AG10803 (cell line): ENCODE measurements at regions not wholly inside any gene's neighbourhood (a gene's known extent, or its start where the extent isn't known, plus 50 kb on each side); places are given as distances from the start of the nearest gene placed in this dataset.

Experiments used
- DNase-seq: peaks from one replicate; pipeline ENCODE4 v3.0.0; 2010; ENCODE audit warnings: low read depth
- H3K4me3 ChIP-seq: 2 replicates; pipeline ENCODE4 v1.5.1; 2011; ENCODE audit warnings: mild to moderate bottlenecking, low read length, control low read depth
- CTCF ChIP-seq: conservative IDR thresholded peaks from 2 replicates; pipeline ENCODE4 v1.5.1; 2011; ENCODE audit warnings: mild to moderate bottlenecking, low read length, control low read depth, inconsistent platforms

- no peak overlapping the region for H3K4me3 ChIP-seq
- no peak for TF ChIP-seq CTCF
- no peak for DNase-seq
These were observed 152.5 kb downstream of the IBTK start for GRCh38 chr6:82095091-82095490.

DNA sequence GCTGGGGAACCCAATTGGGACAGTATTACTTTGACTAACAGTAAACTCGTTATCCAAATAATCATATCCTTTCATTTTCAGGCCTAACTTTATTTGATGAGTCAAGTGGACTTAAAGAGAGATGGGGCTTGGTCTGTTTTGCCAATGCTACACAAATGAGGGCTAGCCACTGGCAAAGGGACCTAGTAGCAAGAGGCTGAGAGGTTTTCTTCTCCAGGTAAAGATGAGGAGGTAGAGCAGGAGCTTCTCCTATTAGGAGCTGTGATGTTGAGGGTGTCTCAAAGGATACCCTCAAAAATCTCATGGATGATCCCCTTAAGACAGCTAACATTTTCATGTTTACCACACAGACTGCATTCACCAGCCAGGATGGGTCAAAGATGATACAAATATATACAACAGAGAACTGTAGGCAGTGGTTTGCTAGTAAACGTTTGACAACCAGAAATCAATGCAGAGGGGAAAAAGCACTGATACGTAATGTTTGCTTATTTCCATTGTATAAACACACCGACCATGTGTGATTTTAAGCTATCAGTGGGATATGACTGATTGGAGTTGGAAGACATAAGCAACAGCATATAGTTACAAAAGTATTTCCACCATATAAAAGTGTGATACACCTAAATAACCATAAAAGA is 153.3 kb downstream of the IBTK start:
- no peak for DNase-seq
- TF ChIP-seq CTCF = no peak
- H3K4me3 ChIP-seq = no peak overlapping the region

DNA sequence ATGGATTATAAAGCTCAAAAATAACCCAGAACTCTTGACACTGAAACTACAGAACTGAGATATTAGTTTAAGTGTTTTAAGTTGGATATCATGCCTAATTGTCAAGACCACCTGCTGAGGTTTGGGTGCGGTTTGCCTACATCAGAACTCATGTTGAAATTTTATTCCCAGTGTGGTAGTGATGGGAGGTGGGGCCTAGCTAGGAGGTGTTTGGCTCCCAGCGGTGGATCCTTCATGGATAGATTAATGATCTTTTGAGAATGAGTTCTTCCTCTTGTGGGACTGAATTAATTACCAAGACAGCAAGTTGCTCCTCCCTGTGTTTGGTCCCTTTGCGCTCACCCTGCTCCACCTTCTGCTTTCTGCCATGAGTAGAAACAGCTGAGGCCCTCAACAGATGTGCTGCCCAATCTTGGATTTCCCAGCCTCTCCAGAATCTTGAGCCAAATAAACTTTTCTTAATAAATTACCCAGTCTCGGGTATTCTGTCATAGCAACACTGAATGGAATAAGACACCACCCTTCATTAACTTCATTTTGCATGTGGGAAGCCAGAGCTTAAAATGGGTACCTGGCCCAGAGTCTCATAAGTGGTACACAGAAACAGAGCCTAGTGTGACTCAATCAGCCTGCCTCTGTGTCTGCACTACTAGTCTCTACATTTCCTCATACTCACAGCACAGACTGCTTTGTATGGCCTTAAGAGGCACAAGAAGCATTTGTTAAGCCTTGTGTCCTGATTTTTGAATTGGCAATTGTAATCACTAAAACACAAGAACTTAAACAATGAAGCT is 158.4 kb downstream of the IBTK start:
- peak; percentile 30 for DNase-seq
- TF ChIP-seq CTCF = no peak
- no peak overlapping the region for H3K4me3 ChIP-seq

DNA sequence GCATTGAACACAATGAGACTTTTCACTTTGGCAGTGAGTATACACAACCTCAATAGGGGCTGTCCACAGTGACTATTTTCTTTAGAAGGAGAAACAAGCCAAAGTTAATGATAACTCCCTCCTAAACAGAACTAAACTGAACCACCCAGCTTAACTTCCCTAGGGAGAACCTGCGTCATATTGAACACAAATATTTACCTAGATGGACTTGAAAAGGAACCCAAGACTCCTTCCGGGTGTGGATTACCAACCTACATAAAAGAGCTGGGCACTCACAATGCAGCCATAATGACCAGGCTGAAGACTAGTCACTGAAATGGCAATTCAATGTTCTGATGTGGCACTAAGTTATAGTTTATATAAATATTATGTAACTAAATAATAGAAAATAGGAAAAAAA is 160.6 kb downstream of the IBTK start:
- DNase-seq = no peak
- H3K4me3 ChIP-seq = no peak overlapping the region
- TF ChIP-seq CTCF = no peak

DNA sequence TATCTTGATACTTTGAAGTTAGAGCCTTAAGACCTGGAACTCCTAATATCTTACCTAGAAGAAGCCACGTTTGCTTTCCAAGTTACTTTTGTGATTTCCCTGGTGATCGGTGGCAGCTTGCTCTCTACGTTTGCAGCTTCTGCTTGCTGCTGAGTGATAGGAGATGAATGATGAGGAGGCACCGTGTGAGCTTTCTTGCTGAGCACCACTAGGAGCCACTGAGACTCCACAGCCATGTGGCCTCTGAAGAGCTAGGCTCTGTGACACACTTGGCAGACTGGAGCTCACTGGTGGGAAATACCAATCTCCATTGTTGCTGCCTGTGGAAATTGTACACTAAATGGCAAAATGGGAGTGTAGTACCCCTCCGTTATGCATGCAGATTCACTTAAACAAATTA is 161.8 kb downstream of the IBTK start:
- H3K4me3 ChIP-seq = no peak overlapping the region
- DNase-seq = no peak
- no peak for TF ChIP-seq CTCF

GRCh38 chr6:82084324-82084920 is 163.1 kb downstream of the IBTK start:
- no peak for TF ChIP-seq CTCF
- no peak for DNase-seq
- H3K4me3 ChIP-seq = no peak overlapping the region

DNA sequence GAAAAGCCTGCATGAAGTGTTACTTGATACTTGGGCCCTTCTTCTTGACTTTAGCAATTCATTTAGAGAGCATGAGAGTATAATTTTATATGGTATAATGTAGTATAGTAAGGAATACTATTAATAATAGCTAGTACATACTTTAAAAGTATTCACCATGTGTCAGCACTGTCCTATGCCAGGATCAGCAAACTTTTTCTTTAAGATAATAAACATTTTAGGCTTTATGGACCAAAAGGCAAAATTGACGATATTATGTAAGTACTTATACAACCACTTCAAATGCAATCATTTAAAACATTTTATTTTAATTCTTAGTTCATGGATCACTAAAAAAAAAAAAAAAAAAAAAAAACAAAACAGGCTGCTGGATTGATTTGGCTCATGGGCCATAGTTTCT is 163.9 kb downstream of the IBTK start:
- no peak for DNase-seq
- no peak for TF ChIP-seq CTCF
- no peak overlapping the region for H3K4me3 ChIP-seq
